Panc1 (cell line): ENCODE measurements at regions not wholly inside any gene's neighbourhood (a gene's known extent, or its start where the extent isn't known, plus 50 kb on each side); places are given as distances from the start of the nearest gene placed in this dataset.

Experiments
- ATAC-seq: fragments of 200-7000 bp; cut with Tn5 transposase; 2 replicates; pipeline ENCODE4 v1.9.1; 2020; ENCODE audit warnings: mild to moderate bottlenecking, moderate library complexity
- BruUV-seq: library from RNA; stranded (reverse); fragments of 400-500 nt; replicated peaks from 2 replicates; lab custom pipeline; 2021; lab: Mats Ljungman, UMichigan
- CTCF ChIA-PET: fragments of 300-600 bp; sonication (Branson Sonifier 250); formaldehyde crosslinking; loops from one replicate; lab custom pipeline; 2022; ENCODE audit warnings: antibody characterized with exemption; lab: Charles Lee
- POLR2A ChIA-PET: fragments of 300-600 bp; sonication (Branson Sonifier 250); formaldehyde crosslinking; loops from one replicate; lab custom pipeline; 2022; ENCODE audit warnings: antibody characterized with exemption; lab: Charles Lee
- DNase-seq: peaks from one replicate; pipeline ENCODE4 v3.0.0-alpha.2; 2010; ENCODE audit warnings: low read depth, low spot score
- H3K27ac ChIP-seq: 2 replicates; pipeline ENCODE4 v1.5.1; 2011; ENCODE audit warnings: mild to moderate bottlenecking, low read length, inconsistent platforms
- H3K27me3 ChIP-seq: fragments of 200-500 bp; sonication (Bioruptor generic); 2 replicates; pipeline ENCODE4 v1.6.0; 2014; ENCODE audit warnings: low read length, inconsistent platforms; ENCODE audit not compliant: control insufficient read depth, insufficient read depth
- H3K36me3 ChIP-seq: fragments of 200-500 bp; sonication (Bioruptor generic); 2 replicates; pipeline ENCODE4 v1.5.1; 2014; ENCODE audit warnings: inconsistent platforms, mild to moderate bottlenecking, low read length, moderate library complexity; ENCODE audit not compliant: control insufficient read depth, insufficient read depth
- H3K4me1 ChIP-seq: 2 replicates; pipeline ENCODE4 v1.5.1; 2011; ENCODE audit warnings: inconsistent platforms, mild to moderate bottlenecking, low read length, moderate library complexity; ENCODE audit not compliant: control insufficient read depth, insufficient read depth
- H3K4me3 ChIP-seq, 2 experiments: 2 replicates each; pipeline ENCODE4 v1.5.1; 2011 to 2012; ENCODE audit warnings: low read depth in 2 of 2, low read length in 2 of 2, mild to moderate bottlenecking in 2 of 2, inconsistent platforms in 1 of 2, moderate library complexity in 1 of 2
- H3K9me3 ChIP-seq: fragments of 200-500 bp; sonication (Bioruptor generic); 2 replicates; pipeline ENCODE4 v1.5.1; 2014; ENCODE audit warnings: low read depth, mild to moderate bottlenecking, inconsistent platforms, low read length, moderate library complexity; ENCODE audit not compliant: control insufficient read depth, insufficient read depth
- POLR2AphosphoS5 ChIP-seq: IDR thresholded peaks from 2 replicates; pipeline ENCODE4 v1.6.1; 2012; ENCODE audit warnings: mild to moderate bottlenecking, low read depth, low read length, moderate library complexity
- SIN3A ChIP-seq: IDR thresholded peaks from 2 replicates; pipeline ENCODE4 v1.6.1; 2012; ENCODE audit warnings: low read depth, mild to moderate bottlenecking, low read length, moderate library complexity, borderline replicate concordance; ENCODE audit not compliant: insufficient read depth
- TCF7L2 ChIP-seq: IDR thresholded peaks from 2 replicates; pipeline ENCODE4 v1.6.1; 2011; ENCODE audit warnings: mild to moderate bottlenecking, low read depth, low read length, inconsistent platforms
- in situ Hi-C: cut with HindIII; loops from 2 replicates; pipeline ENCODE4 v1.10.0; 2016; ENCODE audit warnings: low sequenced_read_pairs, low pct_unique_long_range_greater_than_20kb
- intact Hi-C: fragments of 100-400 bp; cut with micrococcal nuclease; formaldehyde crosslinking; loops from one replicate; pipeline ENCODE4 v1.10.0; 2022; ENCODE audit not compliant: unreplicated experiment
- TF ChIP-seq, protein P1 (sequence below): fragments of 450-650 bp; IDR thresholded peaks from 2 replicates; pipeline ENCODE4 v1.5.1; 2017; ENCODE audit warnings: mild to moderate bottlenecking
- TF ChIP-seq, protein P2 (sequence below), 2 experiments: IDR thresholded peaks; 2 replicates each; pipeline ENCODE4 v1.6.1; 2011 to 2012; ENCODE audit warnings: low read depth in 2 of 2, control low read depth in 1 of 2, low read length in 1 of 2, mild to moderate bottlenecking in 1 of 2, moderate library complexity in 1 of 2; ENCODE audit not compliant: insufficient read depth in 1 of 2

DNA sequence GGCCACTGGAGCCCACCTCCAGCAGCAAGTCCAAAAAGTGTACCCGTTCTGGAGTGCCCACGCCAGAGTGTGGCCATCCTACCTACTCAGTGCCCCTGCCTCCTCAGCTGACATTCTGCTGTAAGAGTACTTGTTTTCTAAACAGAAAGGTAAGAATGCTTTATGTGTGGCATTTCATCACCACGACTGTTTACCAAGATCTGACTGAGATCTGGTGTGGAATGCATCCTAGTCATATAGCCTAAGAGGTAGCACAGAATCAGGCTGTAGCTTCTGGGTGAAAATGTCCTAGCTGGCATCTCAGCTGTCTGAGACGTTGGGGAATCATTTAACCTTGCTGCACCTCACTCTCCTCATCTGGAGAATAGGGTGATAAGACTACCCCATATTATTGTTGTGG is 638.7 kb upstream of the TENM3 start:
- H3K4me3 ChIP-seq = no peak overlapping the region
- intact Hi-C loops = no loop called here

DNA sequence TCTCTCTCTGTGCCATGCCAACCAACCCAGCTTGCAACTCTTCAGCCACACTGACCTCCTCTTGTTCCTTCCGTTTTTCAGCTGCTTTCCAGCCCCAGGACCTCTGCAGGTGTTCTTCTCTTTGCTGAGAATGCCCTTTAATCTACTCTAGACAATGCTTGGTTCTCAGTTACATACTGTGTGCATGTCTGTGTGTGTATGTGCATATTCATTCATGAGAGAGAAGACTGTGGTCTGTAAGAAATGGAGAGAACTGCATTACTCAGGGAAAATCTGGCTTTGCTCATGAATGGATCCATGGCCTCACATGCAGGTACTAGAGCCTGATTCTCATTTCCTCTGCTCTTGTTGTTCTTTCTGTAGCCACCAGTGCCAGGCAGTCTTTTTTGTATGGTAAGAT is 636.9 kb upstream of the TENM3 start:
- TF ChIP-seq POLR2AphosphoS5 (no peak), TCF7L2 (no peak), SIN3A (no peak)
- TF ChIP-seq, protein P1, sequence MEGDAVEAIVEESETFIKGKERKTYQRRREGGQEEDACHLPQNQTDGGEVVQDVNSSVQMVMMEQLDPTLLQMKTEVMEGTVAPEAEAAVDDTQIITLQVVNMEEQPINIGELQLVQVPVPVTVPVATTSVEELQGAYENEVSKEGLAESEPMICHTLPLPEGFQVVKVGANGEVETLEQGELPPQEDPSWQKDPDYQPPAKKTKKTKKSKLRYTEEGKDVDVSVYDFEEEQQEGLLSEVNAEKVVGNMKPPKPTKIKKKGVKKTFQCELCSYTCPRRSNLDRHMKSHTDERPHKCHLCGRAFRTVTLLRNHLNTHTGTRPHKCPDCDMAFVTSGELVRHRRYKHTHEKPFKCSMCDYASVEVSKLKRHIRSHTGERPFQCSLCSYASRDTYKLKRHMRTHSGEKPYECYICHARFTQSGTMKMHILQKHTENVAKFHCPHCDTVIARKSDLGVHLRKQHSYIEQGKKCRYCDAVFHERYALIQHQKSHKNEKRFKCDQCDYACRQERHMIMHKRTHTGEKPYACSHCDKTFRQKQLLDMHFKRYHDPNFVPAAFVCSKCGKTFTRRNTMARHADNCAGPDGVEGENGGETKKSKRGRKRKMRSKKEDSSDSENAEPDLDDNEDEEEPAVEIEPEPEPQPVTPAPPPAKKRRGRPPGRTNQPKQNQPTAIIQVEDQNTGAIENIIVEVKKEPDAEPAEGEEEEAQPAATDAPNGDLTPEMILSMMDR = no peak
- TF ChIP-seq, protein P2, sequence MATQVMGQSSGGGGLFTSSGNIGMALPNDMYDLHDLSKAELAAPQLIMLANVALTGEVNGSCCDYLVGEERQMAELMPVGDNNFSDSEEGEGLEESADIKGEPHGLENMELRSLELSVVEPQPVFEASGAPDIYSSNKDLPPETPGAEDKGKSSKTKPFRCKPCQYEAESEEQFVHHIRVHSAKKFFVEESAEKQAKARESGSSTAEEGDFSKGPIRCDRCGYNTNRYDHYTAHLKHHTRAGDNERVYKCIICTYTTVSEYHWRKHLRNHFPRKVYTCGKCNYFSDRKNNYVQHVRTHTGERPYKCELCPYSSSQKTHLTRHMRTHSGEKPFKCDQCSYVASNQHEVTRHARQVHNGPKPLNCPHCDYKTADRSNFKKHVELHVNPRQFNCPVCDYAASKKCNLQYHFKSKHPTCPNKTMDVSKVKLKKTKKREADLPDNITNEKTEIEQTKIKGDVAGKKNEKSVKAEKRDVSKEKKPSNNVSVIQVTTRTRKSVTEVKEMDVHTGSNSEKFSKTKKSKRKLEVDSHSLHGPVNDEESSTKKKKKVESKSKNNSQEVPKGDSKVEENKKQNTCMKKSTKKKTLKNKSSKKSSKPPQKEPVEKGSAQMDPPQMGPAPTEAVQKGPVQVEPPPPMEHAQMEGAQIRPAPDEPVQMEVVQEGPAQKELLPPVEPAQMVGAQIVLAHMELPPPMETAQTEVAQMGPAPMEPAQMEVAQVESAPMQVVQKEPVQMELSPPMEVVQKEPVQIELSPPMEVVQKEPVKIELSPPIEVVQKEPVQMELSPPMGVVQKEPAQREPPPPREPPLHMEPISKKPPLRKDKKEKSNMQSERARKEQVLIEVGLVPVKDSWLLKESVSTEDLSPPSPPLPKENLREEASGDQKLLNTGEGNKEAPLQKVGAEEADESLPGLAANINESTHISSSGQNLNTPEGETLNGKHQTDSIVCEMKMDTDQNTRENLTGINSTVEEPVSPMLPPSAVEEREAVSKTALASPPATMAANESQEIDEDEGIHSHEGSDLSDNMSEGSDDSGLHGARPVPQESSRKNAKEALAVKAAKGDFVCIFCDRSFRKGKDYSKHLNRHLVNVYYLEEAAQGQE (IDR thresholded peaks at IDR 0.05; ENCODE audit: insufficient read depth in 1 of 2, low read depth in 2 of 2, low read length in 1 of 2) = no peak
- no peak overlapping the region for H3K27ac ChIP-seq
- ChIA-PET CTCF (no interaction called here), POLR2A (no interaction called here)
- no peak overlapping the region for H3K4me3 ChIP-seq
- DNase-seq = no peak
- no peak for ATAC-seq
- in situ Hi-C loops = no loop called here
- H3K9me3 ChIP-seq = no peaks in the 10 kb centered on the region
- H3K4me1 ChIP-seq = no peaks in the 10 kb centered on the region
- H3K36me3 ChIP-seq = no peaks in the 10 kb centered on the region
- BruUV-seq = no TSS peak
- no peaks in the 10 kb centered on the region for H3K27me3 ChIP-seq
- intact Hi-C loops = no loop called here

More for the DNA sequence above, 638.7 kb upstream of the TENM3 start:
- TF ChIP-seq POLR2AphosphoS5 = no peak
- TF ChIP-seq, protein P1 = no peak
- TF ChIP-seq, protein P2 (IDR thresholded peaks at IDR 0.05; ENCODE audit: insufficient read depth in 1 of 2, low read depth in 2 of 2, low read length in 1 of 2) = no peak
- TF ChIP-seq TCF7L2 = no peak
- no peak for TF ChIP-seq SIN3A
- BruUV-seq = no TSS peak
- ChIA-PET POLR2A (no interaction called here), CTCF (no interaction called here)
- Histone ChIP-seq H3K27ac (no peak overlapping the region), H3K27me3 (no peaks in the 10 kb centered on the region), H3K36me3 (no peaks in the 10 kb centered on the region), H3K4me1 (no peaks in the 10 kb centered on the region), H3K9me3 (no peaks in the 10 kb centered on the region)
- ATAC-seq = no peak
- in situ Hi-C loops = no loop called here
- no peak for DNase-seq
